GM12878 (cell line): ENCODE measurements at regions not wholly inside any gene's neighbourhood (a gene's known extent, or its start where the extent isn't known, plus 50 kb on each side); places are given as distances from the start of the nearest gene placed in this dataset.

Experiments
- ATAC-seq: fragments of 200-7000 bp; cut with Tn5 transposase; 3 replicates; pipeline ENCODE4 v1.9.1; 2020; ENCODE audit warnings: mild to moderate bottlenecking, moderate library complexity
- BruUV-seq: library from RNA; stranded (reverse); fragments of 400-500 nt; replicated peaks from 2 replicates; lab custom pipeline; 2021; lab: Mats Ljungman, UMichigan
- CTCF ChIA-PET: fragments of 300-600 bp; sonication (Branson Sonifier 250); formaldehyde crosslinking; extraction: SDS; loops from one replicate; lab custom pipeline; 2021; ENCODE audit warnings: inconsistent platforms; lab: Yijun Ruan, JAX
- POLR2A ChIA-PET: fragments of 350-600 bp; formaldehyde crosslinking; extraction: SDS; loops from one replicate; lab custom pipeline; 2021; ENCODE audit warnings: inconsistent platforms; lab: Charles Lee
- RAD21 ChIA-PET: fragments of 300-600 bp; sonication (Branson Sonifier 250); formaldehyde crosslinking; loops from one replicate; lab custom pipeline; 2023; ENCODE audit warnings: antibody characterized with exemption; ENCODE audit not compliant: unreplicated experiment; lab: Charles Lee
- SMC1A ChIA-PET: fragments of 300-600 bp; sonication (Branson Sonifier 250); formaldehyde crosslinking; loops from one replicate; lab custom pipeline; 2023; ENCODE audit not compliant: unreplicated experiment, uncharacterized antibody; lab: Charles Lee
- DNase-seq: peaks from one replicate; pipeline ENCODE4 v3.0.0-alpha.2; 2011; ENCODE audit warnings: low read depth, low spot score
- FAIRE-seq: peaks from 3 replicates; lab custom pipeline; 2011; peaks lifted over from hg19 to GRCh38; lab: Jason Lieb, UNC
- H2AFZ ChIP-seq: 2 replicates; pipeline ENCODE4 v1.6.0; 2011; ENCODE audit warnings: low read depth, low read length, control low read depth; ENCODE audit not compliant: control insufficient read depth
- H3K27ac ChIP-seq: 2 replicates; pipeline ENCODE4 v1.5.1; 2011; ENCODE audit warnings: control low read depth; ENCODE audit not compliant: control insufficient read depth, insufficient read depth
- H3K27me3 ChIP-seq, 2 experiments: replicated peaks in 1 of 2; 2 replicates each; pipeline versions ENCODE4 v1.6.0 to v1.6.1; 2011; ENCODE audit warnings: low read length in 1 of 2; ENCODE audit not compliant: control insufficient read depth in 2 of 2, insufficient read depth in 2 of 2
- H3K36me3 ChIP-seq, 2 experiments: 2 replicates each; pipeline ENCODE4 v1.5.1; 2011; ENCODE audit warnings: low read length in 1 of 2; ENCODE audit not compliant: control insufficient read depth in 2 of 2, insufficient read depth in 2 of 2
- H3K4me1 ChIP-seq: 2 replicates; pipeline ENCODE4 v1.6.1; 2011; ENCODE audit warnings: mild to moderate bottlenecking, low read length, moderate library complexity, mixed read lengths; ENCODE audit not compliant: control insufficient read depth, insufficient read depth
- H3K4me2 ChIP-seq: 2 replicates; pipeline ENCODE4 v1.6.0; 2011; ENCODE audit warnings: control low read depth; ENCODE audit not compliant: control insufficient read depth, insufficient read depth
- H3K4me3 ChIP-seq: fragments of 200-600 bp; sonication (generic); 2 replicates; pipeline ENCODE4 v1.5.1; 2016
- H3K79me2 ChIP-seq: 2 replicates; pipeline ENCODE4 v1.6.0; 2011; ENCODE audit warnings: low read length; ENCODE audit not compliant: control insufficient read depth, insufficient read depth
- H3K9ac ChIP-seq: 2 replicates; pipeline ENCODE4 v1.8.0; 2011; ENCODE audit warnings: low read length, control low read depth, mixed read lengths; ENCODE audit not compliant: control insufficient read depth, insufficient read depth
- H3K9me3 ChIP-seq: replicated peaks from 3 replicates; pipeline ENCODE4 v1.5.1; 2011; ENCODE audit warnings: mild to moderate bottlenecking, low read length; ENCODE audit not compliant: control insufficient read depth, insufficient read depth
- H4K20me1 ChIP-seq: 2 replicates; pipeline ENCODE4 v1.6.0; 2011; ENCODE audit not compliant: control insufficient read depth, insufficient read depth
- BACH1 ChIP-seq: fragments of 450-650 bp; IDR thresholded peaks from 2 replicates; pipeline ENCODE4 v1.6.1; 2017; ENCODE audit warnings: mild to moderate bottlenecking, borderline replicate concordance
- CHD1 ChIP-seq: IDR thresholded peaks from 2 replicates; pipeline ENCODE4 v1.6.1; 2012; ENCODE audit warnings: low read depth, low read length, improper control_type of control experiment
- CREM ChIP-seq: IDR thresholded peaks from 2 replicates; pipeline ENCODE4 v1.6.1; 2014; ENCODE audit warnings: antibody characterized with exemption, low read depth
- LARP7 ChIP-seq: fragments of 450-650 bp; IDR thresholded peaks from 2 replicates; pipeline ENCODE4 v1.6.1; 2017; ENCODE audit warnings: mild to moderate bottlenecking
- NBN ChIP-seq: fragments of 450-650 bp; IDR thresholded peaks from 2 replicates; pipeline ENCODE4 v1.6.1; 2016
- NFIC ChIP-seq: IDR thresholded peaks from 2 replicates; pipeline ENCODE4 v1.6.1; 2012; ENCODE audit warnings: low read depth, mild to moderate bottlenecking, inconsistent platforms, low read length, moderate library complexity
- SKIL ChIP-seq: fragments of 450-650 bp; IDR thresholded peaks from 2 replicates; pipeline ENCODE4 v1.6.1; 2017; ENCODE audit warnings: mild to moderate bottlenecking, low read depth, inconsistent platforms; ENCODE audit not compliant: poor library complexity, severe bottlenecking
- SMARCA5 ChIP-seq: fragments of 450-650 bp; IDR thresholded peaks from 2 replicates; pipeline ENCODE4 v1.6.1; 2017; ENCODE audit warnings: mild to moderate bottlenecking
- SREBF1 ChIP-seq: IDR thresholded peaks from 2 replicates; pipeline ENCODE4 v1.6.1; 2012; ENCODE audit warnings: mild to moderate bottlenecking, low read length
- ZBED1 ChIP-seq: IDR thresholded peaks from 2 replicates; pipeline ENCODE4 v1.6.1; 2016; ENCODE audit warnings: borderline replicate concordance
- ZBTB40 ChIP-seq: fragments of 450-650 bp; IDR thresholded peaks from 2 replicates; pipeline ENCODE4 v1.6.1; 2016; ENCODE audit warnings: mild to moderate bottlenecking, moderate library complexity, borderline replicate concordance
- WGBS: methylation state at CpG from one replicate; pipeline ENCODE4 v1.1.6; 2016; ENCODE audit warnings: low lambda C conversion rate; ENCODE audit not compliant: insufficient replicate concordance, insufficient coverage; ENCODE audit errors: missing lambda C conversion rate; 5-methylcytosine and 5-hydroxymethylcytosine counted together
- in situ Hi-C: fragments of 300-500 bp; cut with MboI; formaldehyde crosslinking; loops from 9 replicates; pipeline ENCODE4 v1.14.3; 2018; ENCODE audit warnings: mixed read lengths
- intact Hi-C: fragments of 100-400 bp; cut with micrococcal nuclease; formaldehyde crosslinking; loops from one replicate; pipeline ENCODE4 v1.14.2; 2022; ENCODE audit not compliant: unreplicated experiment

GRCh38 chr6:150464966-150465365 lies 96.2 kb downstream of the IYD start:
- H3K4me2 ChIP-seq = no peak overlapping the region

More at GRCh38 chr6:150464966-150465365, 96.2 kb downstream of the IYD start:
- no peaks in the 10 kb centered on the region for H3K4me1 ChIP-seq
- H2AFZ ChIP-seq = no peak overlapping the region
- WGBS = 71% methylated on average over 2 of the region's 2 CpGs
- H3K4me3 ChIP-seq = no peak overlapping the region
- no TSS peak for BruUV-seq
- no peak overlapping the region for H3K27ac ChIP-seq
- ATAC-seq = no peak
- H3K27me3 ChIP-seq = no peaks in the 10 kb centered on the region
- SMC1A ChIA-PET = interaction anchor here (1.5 to 1.7 kb wide), 2 partner anchors 18 to 34 kb away, joined by 3 to 4 read pairs; no protein-coding TSS in a partner anchor
- no peaks in the 10 kb centered on the region for H4K20me1 ChIP-seq
- TF ChIP-seq LARP7 = no peak
- TF ChIP-seq SMARCA5 = no peak
- TF ChIP-seq ZBED1 = no peak
- no peak for TF ChIP-seq SREBF1
- TF ChIP-seq NBN = no peak
- TF ChIP-seq CREM = no peak
- no peak for TF ChIP-seq BACH1
- no peak for TF ChIP-seq NFIC
- no peak for TF ChIP-seq ZBTB40
- TF ChIP-seq SKIL = no peak
- TF ChIP-seq CHD1 = no peak
- no peak for DNase-seq
- H3K79me2 ChIP-seq = no peaks in the 10 kb centered on the region
- no peaks in the 10 kb centered on the region for H3K36me3 ChIP-seq
- CTCF ChIA-PET = no interaction called here
- intact Hi-C loops (no loop called here), in situ Hi-C loops (no loop called here)
- RAD21 ChIA-PET = no interaction called here
- no peak for FAIRE-seq
- POLR2A ChIA-PET = no interaction called here
- H3K9me3 ChIP-seq = no peaks in the 10 kb centered on the region
- no peak overlapping the region for H3K9ac ChIP-seq
